Fibroblast of lung (primary cell): ENCODE measurements at regions not wholly inside any gene's neighbourhood (a gene's known extent, or its start where the extent isn't known, plus 50 kb on each side); places are given as distances from the start of the nearest gene placed in this dataset.

Experiments used
- DNase-seq, 2 donors: peaks; one replicate each; pipeline versions ENCODE4 v3.0.0 to v3.0.0-alpha.2; 2010; ENCODE audit warnings: low read depth in 2 of 2
- H2AFZ ChIP-seq: 2 replicates; pipeline ENCODE4 v1.5.1; 2012; ENCODE audit warnings: low read length, control low read depth, inconsistent platforms
- H3K27ac ChIP-seq: 2 replicates; pipeline ENCODE4 v1.5.1; 2011; ENCODE audit warnings: low read length, control low read depth; ENCODE audit not compliant: insufficient read depth
- H3K27me3 ChIP-seq: 2 replicates; pipeline ENCODE4 v1.5.1; 2011; ENCODE audit warnings: mild to moderate bottlenecking, low read length; ENCODE audit not compliant: control insufficient read depth, insufficient read depth
- H3K36me3 ChIP-seq: 2 replicates; pipeline ENCODE4 v1.5.1; 2011; ENCODE audit warnings: low read length; ENCODE audit not compliant: control insufficient read depth, insufficient read depth
- H3K4me1 ChIP-seq: 2 replicates; pipeline ENCODE4 v1.5.1; 2011; ENCODE audit warnings: low read length; ENCODE audit not compliant: control insufficient read depth, insufficient read depth; ENCODE audit errors: extremely low read depth
- H3K4me2 ChIP-seq: 2 replicates; pipeline ENCODE4 v1.5.1; 2011; ENCODE audit warnings: low read length, control low read depth; ENCODE audit not compliant: insufficient read depth; ENCODE audit errors: extremely low read depth
- H3K4me3 ChIP-seq, 4 experiments: fragments of 200-600 bp in 1 of 4; sonication (generic) in 1 of 4; replicated peaks in 1 of 4; 2 replicates each; pipeline ENCODE4 v1.5.1; 2011 to 2016; ENCODE audit warnings: low read length in 4 of 4, low read depth in 3 of 4, mild to moderate bottlenecking in 3 of 4, control low read depth in 2 of 4, inconsistent platforms in 1 of 4, mixed read lengths in 1 of 4; ENCODE audit not compliant: insufficient read depth in 1 of 4; ENCODE audit errors: control extremely low read depth in 1 of 4
- H3K79me2 ChIP-seq: 2 replicates; pipeline ENCODE4 v1.5.1; 2012; ENCODE audit warnings: mild to moderate bottlenecking, low read length, inconsistent platforms; ENCODE audit not compliant: control insufficient read depth, insufficient read depth
- H3K9ac ChIP-seq: 2 replicates; pipeline ENCODE4 v1.5.1; 2011; ENCODE audit warnings: mild to moderate bottlenecking, low read length, control low read depth; ENCODE audit not compliant: insufficient read depth
- H3K9me3 ChIP-seq: 2 replicates; pipeline ENCODE4 v1.5.1; 2012; ENCODE audit warnings: low read depth, low read length; ENCODE audit not compliant: control insufficient read depth, insufficient read depth
- H4K20me1 ChIP-seq: 2 replicates; pipeline ENCODE4 v1.5.1; 2011; ENCODE audit warnings: low read length; ENCODE audit not compliant: control insufficient read depth, insufficient read depth; ENCODE audit errors: extremely low read depth
- EZH2 ChIP-seq: IDR thresholded peaks from 2 replicates; pipeline ENCODE4 v1.5.1; 2012; ENCODE audit warnings: low read length, control low read depth, mild to moderate bottlenecking; ENCODE audit errors: missing control alignments
- TF ChIP-seq, protein P1 (sequence below), 2 donors: IDR thresholded peaks in 1 of 2; conservative IDR thresholded peaks in 1 of 2; 1 replicate in 1 of 2; 2 replicates in 1 of 2; pipeline ENCODE4 v1.5.1; 2011 to 2012; ENCODE audit warnings: low read length in 2 of 2, control low read depth in 1 of 2, inconsistent platforms in 1 of 2, low read depth in 1 of 2, mild to moderate bottlenecking in 1 of 2

DNA sequence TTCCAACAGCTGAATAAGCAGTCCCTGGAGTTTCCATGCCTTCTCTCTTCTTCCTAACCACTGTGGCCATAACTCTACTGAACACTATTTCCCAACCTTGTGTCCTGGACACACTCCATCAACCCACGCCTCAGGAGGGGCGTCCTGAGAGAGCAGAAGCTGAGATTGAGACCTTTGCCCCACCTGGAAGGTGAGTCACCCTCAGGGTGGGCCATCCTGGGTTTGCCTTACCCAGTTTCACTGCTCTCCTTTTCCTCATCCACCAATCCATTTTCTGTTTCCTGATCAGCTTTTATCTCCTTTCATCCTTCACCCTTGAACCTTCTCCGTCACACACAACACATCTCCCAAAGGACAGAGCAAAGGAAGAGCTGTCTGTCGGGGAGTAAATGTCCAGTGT lies 91.4 kb downstream of the TMEM130 start:
- Histone ChIP-seq H4K20me1 (no peaks in the 10 kb centered on the region), H3K4me1 (no peaks in the 10 kb centered on the region), H3K9ac (no peak overlapping the region), H3K36me3 (no peaks in the 10 kb centered on the region), H2AFZ (no peak overlapping the region), H3K27ac (no peak overlapping the region), H3K9me3 (no peaks in the 10 kb centered on the region), H3K79me2 (no peaks in the 10 kb centered on the region), H3K4me3 (no peak overlapping the region), H3K4me2 (no peak overlapping the region), H3K27me3 (no peaks in the 10 kb centered on the region)
- DNase-seq = no peak
- TF ChIP-seq, protein P1, sequence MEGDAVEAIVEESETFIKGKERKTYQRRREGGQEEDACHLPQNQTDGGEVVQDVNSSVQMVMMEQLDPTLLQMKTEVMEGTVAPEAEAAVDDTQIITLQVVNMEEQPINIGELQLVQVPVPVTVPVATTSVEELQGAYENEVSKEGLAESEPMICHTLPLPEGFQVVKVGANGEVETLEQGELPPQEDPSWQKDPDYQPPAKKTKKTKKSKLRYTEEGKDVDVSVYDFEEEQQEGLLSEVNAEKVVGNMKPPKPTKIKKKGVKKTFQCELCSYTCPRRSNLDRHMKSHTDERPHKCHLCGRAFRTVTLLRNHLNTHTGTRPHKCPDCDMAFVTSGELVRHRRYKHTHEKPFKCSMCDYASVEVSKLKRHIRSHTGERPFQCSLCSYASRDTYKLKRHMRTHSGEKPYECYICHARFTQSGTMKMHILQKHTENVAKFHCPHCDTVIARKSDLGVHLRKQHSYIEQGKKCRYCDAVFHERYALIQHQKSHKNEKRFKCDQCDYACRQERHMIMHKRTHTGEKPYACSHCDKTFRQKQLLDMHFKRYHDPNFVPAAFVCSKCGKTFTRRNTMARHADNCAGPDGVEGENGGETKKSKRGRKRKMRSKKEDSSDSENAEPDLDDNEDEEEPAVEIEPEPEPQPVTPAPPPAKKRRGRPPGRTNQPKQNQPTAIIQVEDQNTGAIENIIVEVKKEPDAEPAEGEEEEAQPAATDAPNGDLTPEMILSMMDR (conservative IDR thresholded peaks at IDR 0.05 in 1 of 2, IDR thresholded peaks at IDR 0.05 in 1 of 2; ENCODE audit: low read depth in 1 of 2, low read length in 2 of 2) = no peak
- TF ChIP-seq EZH2 = no peak

DNA sequence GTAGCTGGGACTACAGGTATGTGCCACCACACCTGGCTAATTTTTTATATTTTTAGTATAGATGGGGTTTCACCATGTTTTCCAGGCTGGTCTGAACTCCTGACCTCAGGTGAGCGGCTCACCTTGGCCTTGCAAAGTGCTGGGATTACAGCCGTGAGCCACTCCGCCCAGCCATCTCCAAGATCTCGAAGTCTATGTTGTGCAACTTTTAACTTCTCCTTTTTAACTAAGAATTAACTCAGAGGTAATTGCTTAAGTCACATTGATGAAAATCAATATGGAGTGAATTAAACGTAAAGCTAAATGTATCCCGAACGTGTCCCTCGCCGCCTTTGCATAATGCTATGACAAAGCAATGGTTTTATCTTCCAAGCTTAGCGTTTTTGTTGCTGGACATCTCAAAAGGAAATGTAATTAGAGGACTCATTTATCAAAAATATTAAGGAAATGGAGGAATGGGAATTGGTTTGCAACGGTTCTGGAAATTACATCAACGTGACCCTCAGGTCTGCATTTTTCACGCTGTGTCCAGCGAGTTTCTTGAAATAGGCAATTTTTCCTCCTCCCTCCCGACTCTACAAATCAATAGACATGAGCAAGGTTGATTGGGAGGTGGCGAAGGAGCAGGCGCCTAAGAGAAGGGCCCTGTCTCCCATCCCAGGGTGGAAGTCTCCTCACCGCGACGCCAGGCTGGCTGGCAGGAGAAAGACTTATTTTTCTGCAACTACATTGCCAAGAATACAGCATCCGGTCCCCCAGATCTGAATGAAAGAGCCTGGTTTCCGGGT lies 89.8 kb downstream of the TMEM130 start:
- Histone ChIP-seq H4K20me1 (no peaks in the 10 kb centered on the region), H3K79me2 (no peaks in the 10 kb centered on the region), H3K4me3 (no peak overlapping the region), H3K36me3 (no peaks in the 10 kb centered on the region), H3K9ac (no peak overlapping the region), H3K4me2 (no peak overlapping the region), H3K9me3 (no peaks in the 10 kb centered on the region), H3K27ac (no peak overlapping the region), H2AFZ (no peak overlapping the region), H3K27me3 (no peaks in the 10 kb centered on the region), H3K4me1 (no peaks in the 10 kb centered on the region)
- TF ChIP-seq EZH2 = no peak
- TF ChIP-seq, protein P1 (conservative IDR thresholded peaks at IDR 0.05 in 1 of 2, IDR thresholded peaks at IDR 0.05 in 1 of 2; ENCODE audit: low read depth in 1 of 2, low read length in 2 of 2) = no peak
- DNase-seq = no peak

DNA sequence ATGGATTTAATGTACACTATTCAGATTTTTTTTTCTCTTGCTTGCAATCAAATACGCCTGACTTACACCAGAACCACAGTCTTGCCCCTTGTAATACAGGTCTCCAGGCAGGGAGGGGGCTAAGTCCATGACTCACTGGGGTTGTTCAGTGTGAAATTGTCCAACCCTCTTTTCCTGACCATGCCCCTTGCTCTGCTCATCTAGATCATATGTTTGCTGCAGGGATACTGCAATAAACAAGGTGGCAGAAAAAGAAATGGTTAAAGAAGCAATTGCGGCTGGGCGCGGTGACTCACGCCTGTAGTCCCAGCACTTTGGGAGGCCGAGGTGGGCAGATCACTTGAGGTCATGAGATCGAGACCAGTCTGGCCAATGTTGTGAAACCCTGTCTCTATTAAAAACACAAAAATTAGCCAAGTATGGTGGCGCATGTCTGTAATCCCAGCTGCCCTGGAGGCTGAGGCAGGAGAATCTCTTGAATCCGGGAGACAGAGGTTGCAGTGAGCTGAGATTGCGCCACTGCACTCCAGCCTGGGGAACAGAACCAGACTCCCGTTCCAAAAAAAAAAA lies 85.5 kb downstream of the TMEM130 start:
- H3K4me2 ChIP-seq = no peak overlapping the region
- no peak overlapping the region for H3K4me3 ChIP-seq
- H4K20me1 ChIP-seq = no peaks in the 10 kb centered on the region
- TF ChIP-seq EZH2 = no peak
- TF ChIP-seq, protein P1 (conservative IDR thresholded peaks at IDR 0.05 in 1 of 2, IDR thresholded peaks at IDR 0.05 in 1 of 2; ENCODE audit: low read depth in 1 of 2, low read length in 2 of 2) = no peak
- H3K9ac ChIP-seq = no peak overlapping the region
- H2AFZ ChIP-seq = no peak overlapping the region
- no peaks in the 10 kb centered on the region for H3K79me2 ChIP-seq
- no peaks in the 10 kb centered on the region for H3K9me3 ChIP-seq
- H3K27me3 ChIP-seq = no peaks in the 10 kb centered on the region
- DNase-seq = peak in 1 of 2 donors; percentile 54
- H3K27ac ChIP-seq = no peak overlapping the region
- H3K36me3 ChIP-seq = no peaks in the 10 kb centered on the region
- no peaks in the 10 kb centered on the region for H3K4me1 ChIP-seq
